HG02938 (cell line): ENCODE measurements at regions not wholly inside any gene's neighbourhood (a gene's known extent, or its start where the extent isn't known, plus 50 kb on each side); places are given as distances from the start of the nearest gene placed in this dataset.

ENCODE experiments used
- ATAC-seq: cut with Tn5 transposase; IDR thresholded peaks from one replicate; pipeline ENCODE4 v1.9.1; 2021; ENCODE audit warnings: mild to moderate bottlenecking, moderate library complexity; ENCODE audit not compliant: unreplicated experiment

GRCh38 chr7:142420554-142421362, 162.9 kb upstream of the PRSS58 start:
- no peak for ATAC-seq

- no peak for ATAC-seq
These were observed 160.5 kb upstream of the PRSS58 start for GRCh38 chr7:142418326-142418725.

- no peak for ATAC-seq
These were observed 157.1 kb upstream of the PRSS58 start for GRCh38 chr7:142414915-142415314.

GRCh38 chr7:142414135-142414534, 156.3 kb upstream of the PRSS58 start:
- ATAC-seq: peak; percentile 73

- ATAC-seq: no peak
These were observed 155.6 kb upstream of the PRSS58 start for GRCh38 chr7:142413280-142414000.

GRCh38 chr7:142412551-142413193, 154.8 kb upstream of the PRSS58 start:
- ATAC-seq: peak; percentile 86

GRCh38 chr7:142409471-142409870, 151.6 kb upstream of the PRSS58 start:
- no peak for ATAC-seq

- no peak for ATAC-seq
These were observed 150.9 kb upstream of the PRSS58 start for GRCh38 chr7:142408794-142409193.

GRCh38 chr7:142407939-142408570, 150.2 kb upstream of the PRSS58 start:
- ATAC-seq: no peak

GRCh38 chr7:142405122-142405765, 147.4 kb upstream of the PRSS58 start:
- ATAC-seq: no peak

GRCh38 chr7:142401951-142402350, 144.1 kb upstream of the PRSS58 start:
- no peak for ATAC-seq

GRCh38 chr7:142400042-142400533, 142.2 kb upstream of the PRSS58 start:
- ATAC-seq: no peak

- no peak for ATAC-seq
These were observed 133.5 kb upstream of the PRSS58 start for GRCh38 chr7:142391191-142391992.

GRCh38 chr7:142389544-142389943, 131.7 kb upstream of the PRSS58 start:
- no peak for ATAC-seq

GRCh38 chr7:142385491-142386340, 127.9 kb upstream of the PRSS58 start:
- ATAC-seq: peak; percentile 68

GRCh38 chr7:142384493-142384922, 126.7 kb upstream of the PRSS58 start:
- no peak for ATAC-seq

- ATAC-seq: no peak
These were observed 126.1 kb upstream of the PRSS58 start for GRCh38 chr7:142383841-142384492.

GRCh38 chr7:142381727-142382390, 124.0 kb upstream of the PRSS58 start:
- no peak for ATAC-seq
